Stimulated activated CD8-positive, alpha-beta memory T cell treated with anti-CD3 and anti-CD28 coated beads, Interleukin-12 subunit alpha, Interleukin-12 subunit beta, amount 100 ng/mL, for 1 hour (primary cell): ENCODE measurements at regions not wholly inside any gene's neighbourhood (a gene's known extent, or its start where the extent isn't known, plus 50 kb on each side); places are given as distances from the start of the nearest gene placed in this dataset.
"Not testable (repeated sequence)": the region's sequence is repeated elsewhere in the genome, so short reads cannot be mapped to it uniquely, and the experiment has no call there.

ENCODE experiments used
- DNase-seq: peaks from one replicate; pipeline ENCODE4 v3.0.0-alpha.2; 2020; ENCODE audit warnings: low read depth

- DNase-seq: not testable (repeated sequence)
These were observed 289.9 kb upstream of the PRSS16 start for GRCh38 chr6:26957399-26958127.

- DNase-seq: not testable (repeated sequence)
These were observed 286.3 kb upstream of the PRSS16 start for GRCh38 chr6:26961236-26961635.

- no peak for DNase-seq
These were observed 245.1 kb upstream of the PRSS16 start for GRCh38 chr6:27002447-27002846.

DNA sequence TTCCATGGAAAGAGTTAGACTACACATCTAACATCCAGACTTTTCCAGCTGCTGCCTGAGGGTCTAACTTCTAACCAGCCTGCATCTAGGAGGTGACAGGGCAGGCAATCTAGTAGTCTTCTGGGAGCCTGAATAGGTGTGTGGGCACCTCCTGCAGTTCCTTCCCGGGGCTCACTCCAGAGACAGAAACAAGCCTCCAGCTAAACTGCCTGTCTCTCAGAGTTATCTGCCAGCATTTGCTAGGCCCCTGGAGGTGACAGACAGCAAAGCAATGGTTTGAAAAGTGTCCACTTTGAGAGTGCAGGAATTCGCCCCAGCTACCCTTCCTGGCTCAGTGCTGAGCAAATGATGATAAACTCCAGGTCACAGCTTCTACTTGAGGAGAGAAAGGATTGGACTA lies 240.5 kb upstream of the PRSS16 start:
- DNase-seq: no peak

DNA sequence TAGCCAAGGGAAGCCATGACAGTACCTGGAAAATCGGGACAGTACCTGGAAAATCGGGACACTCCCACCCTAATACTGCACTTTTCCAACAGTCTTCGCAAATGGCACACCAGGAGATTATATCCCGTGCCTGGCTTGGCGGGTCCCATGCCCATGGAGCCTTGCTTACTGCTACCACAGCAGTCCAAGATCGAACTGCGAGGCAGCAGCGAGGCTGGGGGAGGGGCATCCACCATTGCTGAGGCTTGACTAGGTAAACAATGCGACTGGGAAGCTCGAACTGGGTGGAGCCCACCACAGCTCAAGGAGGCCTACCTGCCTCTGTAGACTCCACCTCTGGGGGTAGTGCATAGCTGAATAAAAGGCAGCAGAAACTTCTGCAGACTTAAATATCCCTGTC lies 238.9 kb upstream of the PRSS16 start:
- not testable (repeated sequence) for DNase-seq

DNA sequence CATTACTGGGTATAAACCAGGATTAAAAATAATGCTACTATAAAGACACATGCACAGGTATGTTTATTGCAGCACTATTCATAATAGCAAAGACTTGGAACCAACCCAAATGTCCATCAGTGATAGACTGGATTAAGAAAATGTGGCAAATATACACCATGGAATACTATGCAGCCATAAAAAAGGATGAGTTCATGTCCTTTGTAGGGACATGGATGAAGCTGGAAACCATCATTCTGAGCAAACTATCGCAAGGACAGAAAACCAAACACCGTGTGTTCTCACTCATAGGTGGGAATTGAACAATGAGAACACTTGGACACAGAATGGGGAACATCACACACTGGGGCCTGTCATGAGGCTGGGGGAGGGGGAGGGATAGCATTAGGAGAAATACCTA lies 233.4 kb upstream of the PRSS16 start:
- DNase-seq: not testable (repeated sequence)

DNA sequence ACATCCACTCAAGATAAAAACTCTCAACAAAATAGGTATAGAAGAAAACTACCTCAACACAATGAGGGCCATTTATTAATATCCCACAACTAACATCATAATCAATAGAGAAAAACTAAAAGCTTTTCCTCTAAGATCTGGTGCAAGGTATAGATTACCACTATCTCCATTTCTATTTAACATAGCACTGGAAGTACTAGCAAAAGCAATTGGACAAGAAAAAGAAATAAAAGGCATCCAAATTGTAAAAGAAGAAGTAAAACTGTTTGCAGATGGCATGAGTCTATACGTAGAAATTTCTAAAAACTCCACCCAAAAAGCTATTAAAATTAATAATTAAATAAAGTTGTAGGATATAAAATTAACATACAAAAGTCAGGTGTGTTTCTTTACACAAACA lies 230.8 kb upstream of the PRSS16 start:
- no peak for DNase-seq

- DNase-seq: not testable (repeated sequence)
These were observed 229.1 kb upstream of the PRSS16 start for GRCh38 chr6:27018401-27018800.

GRCh38 chr6:27019651-27020552 lies 227.6 kb upstream of the PRSS16 start:
- peak; percentile 1 for DNase-seq

DNA sequence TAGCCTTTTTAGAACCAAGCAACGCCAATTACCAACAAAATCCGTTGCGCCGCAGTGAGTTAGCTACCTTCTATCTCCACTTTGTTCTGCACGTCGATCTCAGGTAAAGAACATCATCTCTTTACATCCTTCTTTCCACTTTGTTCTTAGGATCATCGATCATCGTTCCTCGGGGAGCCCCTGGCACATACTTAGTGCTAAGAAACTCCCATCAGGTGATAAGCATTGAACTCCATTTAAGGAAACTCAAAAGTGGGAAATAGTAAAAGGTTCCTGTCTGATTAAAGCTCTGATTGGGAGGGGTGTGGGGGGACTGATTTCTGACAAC lies 227.0 kb upstream of the PRSS16 start:
- DNase-seq: no peak

DNA sequence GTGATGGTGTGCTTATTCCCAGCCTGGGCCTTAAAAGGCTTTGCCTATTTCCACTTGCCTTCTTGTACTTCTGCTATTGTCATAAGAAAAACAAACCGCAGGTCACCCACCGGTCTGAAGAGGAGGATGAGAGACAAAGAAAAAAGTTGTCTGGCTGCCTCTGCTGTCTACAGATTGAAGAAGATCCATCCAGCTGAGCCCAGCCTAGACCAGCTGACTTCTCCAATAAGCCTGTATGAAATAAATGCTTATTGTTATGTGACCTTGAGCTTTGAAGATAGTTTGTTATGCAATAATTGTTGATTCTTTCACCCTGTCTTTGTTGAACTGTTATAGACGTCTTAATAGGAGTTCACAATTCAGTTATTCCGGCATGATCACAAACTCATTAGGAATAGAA lies 223.8 kb upstream of the PRSS16 start:
- DNase-seq: no peak

GRCh38 chr6:27025351-27025750 lies 222.2 kb upstream of the PRSS16 start:
- no peak for DNase-seq

DNA sequence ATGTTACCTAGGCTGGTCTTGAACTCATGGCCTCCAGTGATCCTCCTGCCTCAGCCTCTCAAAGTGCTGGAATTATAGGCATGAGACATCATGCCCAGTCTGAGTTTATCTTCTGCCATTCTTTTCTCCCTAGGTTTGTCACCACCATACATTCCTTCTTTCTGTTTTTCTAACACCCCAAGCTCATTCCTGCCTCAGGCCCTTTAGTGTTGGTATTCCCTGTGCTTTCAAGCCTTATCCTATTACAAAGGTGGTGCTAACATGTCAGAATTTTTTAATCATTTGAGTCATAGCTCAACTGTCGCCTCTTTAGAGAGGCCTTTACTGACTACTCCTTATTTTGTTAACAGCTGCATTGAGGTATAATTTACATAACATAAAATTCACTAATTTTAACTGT lies 221.1 kb upstream of the PRSS16 start:
- DNase-seq: no peak

GRCh38 chr6:27031302-27031701 lies 216.2 kb upstream of the PRSS16 start:
- DNase-seq: no peak

DNA sequence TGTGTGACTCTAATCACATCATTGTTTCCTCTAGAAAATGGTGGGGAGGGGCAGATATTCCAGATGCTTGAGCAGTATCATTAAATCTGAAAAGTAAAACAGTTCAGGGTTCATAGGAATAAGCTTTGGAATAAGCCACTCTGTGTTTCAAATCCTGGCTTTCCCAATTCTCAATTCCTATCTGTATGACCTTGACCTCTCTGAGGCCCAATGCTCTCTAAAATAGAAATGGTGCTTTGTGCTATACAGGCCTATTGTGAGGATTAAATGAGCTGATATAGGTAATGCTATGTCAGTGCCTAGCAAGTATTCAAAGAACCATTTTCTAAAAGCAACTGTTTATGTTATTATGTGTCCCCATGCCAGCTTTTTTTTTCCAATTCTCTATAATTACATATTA lies 209.0 kb upstream of the PRSS16 start:
- no peak for DNase-seq

DNA sequence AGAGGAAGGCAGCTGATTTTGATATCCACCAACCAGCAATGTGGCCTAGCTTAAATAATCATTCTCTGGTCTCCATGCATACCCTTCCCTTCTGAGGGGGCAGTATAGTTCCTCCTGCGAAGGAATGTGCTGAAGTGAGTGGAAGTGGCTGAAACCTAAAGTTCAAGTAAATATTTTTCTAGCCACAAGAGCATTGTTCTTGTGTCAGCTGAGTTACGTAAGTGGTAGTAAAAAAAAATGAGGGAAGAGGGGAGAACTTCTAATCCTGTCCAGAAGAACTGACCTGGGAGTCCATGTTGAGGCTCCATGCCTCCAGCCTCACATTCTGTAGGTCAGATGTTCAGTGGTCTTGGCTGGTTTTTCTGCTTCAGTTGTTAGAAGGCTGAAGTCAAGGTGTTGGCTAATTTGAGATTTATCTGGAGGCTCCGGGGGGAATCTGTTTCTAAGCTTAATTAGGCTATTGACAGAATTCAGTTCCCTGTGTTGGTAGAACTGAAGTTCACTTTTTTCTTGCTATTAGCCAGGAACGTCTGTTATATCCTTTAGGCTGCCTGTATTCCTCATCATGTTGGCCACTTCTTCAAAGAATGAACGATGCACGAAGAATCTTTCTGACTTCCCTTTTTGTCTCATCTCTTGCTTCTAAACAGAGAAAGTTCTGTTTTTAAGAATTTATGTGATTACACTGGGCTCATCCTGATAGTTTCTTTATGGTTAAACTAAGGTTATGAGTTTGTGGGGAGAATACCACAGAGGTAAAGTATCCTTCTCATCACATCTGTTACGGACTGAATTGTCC lies 207.1 kb upstream of the PRSS16 start:
- DNase-seq: no peak

DNA sequence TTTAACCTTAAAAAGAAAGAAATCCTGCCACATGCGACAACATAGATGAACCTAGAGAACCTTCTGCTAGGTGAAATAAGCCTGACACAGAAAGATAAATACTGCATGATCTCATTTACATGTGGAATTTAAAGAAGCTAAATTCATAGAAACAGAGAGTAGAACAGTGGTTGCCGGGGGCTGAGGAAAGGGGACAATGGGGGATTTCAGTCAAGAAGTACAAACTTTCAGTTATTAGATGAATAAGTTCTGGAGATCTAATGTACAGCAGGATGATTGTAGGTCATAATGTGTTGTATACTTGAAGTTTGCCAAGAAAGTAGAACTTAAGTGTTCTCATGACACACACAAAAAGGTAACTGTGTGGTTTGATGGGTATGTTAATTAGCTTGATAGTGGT lies 204.3 kb upstream of the PRSS16 start:
- DNase-seq: no peak

GRCh38 chr6:27045131-27045530 lies 202.4 kb upstream of the PRSS16 start:
- not testable (repeated sequence) for DNase-seq

- DNase-seq: not testable (repeated sequence)
These were observed 199.8 kb upstream of the PRSS16 start for GRCh38 chr6:27047725-27048124.

GRCh38 chr6:27049863-27050781 lies 197.4 kb upstream of the PRSS16 start:
- no peak for DNase-seq

- not testable (repeated sequence) for DNase-seq
These were observed 195.3 kb upstream of the PRSS16 start for GRCh38 chr6:27052082-27052730.
